A549 (cell line): ENCODE measurements at regions not wholly inside any gene's neighbourhood (a gene's known extent, or its start where the extent isn't known, plus 50 kb on each side); places are given as distances from the start of the nearest gene placed in this dataset.

Source experiments
- ATAC-seq, 2 experiments: fragments of 200-7000 bp in 1 of 2; fragments of >200 bp in 1 of 2; cut with Nextera tagmentation in 1 of 2; cut with Tn5 transposase in 1 of 2; 3 replicates each; pipeline versions ENCODE4 v1.8.0 to v1.9.1; 2018 to 2020; ENCODE audit warnings: mild to moderate bottlenecking in 1 of 2, moderate library complexity in 1 of 2
- CTCF ChIA-PET: fragments of 300-600 bp; sonication (Branson Sonifier 250); formaldehyde crosslinking; extraction: SDS; loops from one replicate; lab custom pipeline; 2021; ENCODE audit warnings: antibody characterized with exemption, inconsistent platforms; lab: Yijun Ruan, JAX
- POLR2A ChIA-PET: fragments of 350-600 bp; formaldehyde crosslinking; extraction: SDS; loops from one replicate; lab custom pipeline; 2021; ENCODE audit warnings: antibody characterized with exemption, inconsistent platforms; lab: Yijun Ruan, JAX
- DNase-seq, 2 experiments: peaks; one replicate each; pipeline versions ENCODE4 v3.0.0 to v3.0.0-alpha.2; 2011 to 2016; ENCODE audit warnings: low read depth in 1 of 2, low spot score in 1 of 2
- FAIRE-seq: peaks from 2 replicates; lab custom pipeline; 2011; peaks lifted over from hg19 to GRCh38; lab: Jason Lieb, UNC
- H3K27ac ChIP-seq, 2 experiments: fragments of >200 bp; sonication (Bioruptor Twin); formaldehyde crosslinking; 3 replicates each; pipeline ENCODE4 v1.5.1; 2016 to 2017
- H3K4me1 ChIP-seq: fragments of >200 bp; sonication (Bioruptor Twin); formaldehyde crosslinking; 3 replicates; pipeline ENCODE4 v1.6.1; 2016
- H3K4me2 ChIP-seq: fragments of >200 bp; sonication (Bioruptor Twin); formaldehyde crosslinking; 3 replicates; pipeline ENCODE4 v1.6.1; 2016
- H3K4me3 ChIP-seq: fragments of >200 bp; sonication (Bioruptor Twin); formaldehyde crosslinking; 3 replicates; pipeline ENCODE4 v1.5.1; 2016
- H3K9me3 ChIP-seq: fragments of >200 bp; sonication (Bioruptor Twin); formaldehyde crosslinking; 3 replicates; pipeline ENCODE4 v1.6.1; 2016
- CEBPB ChIP-seq, 2 experiments: fragments of >200 bp in 1 of 2; sonication (Bioruptor Twin) in 1 of 2; formaldehyde crosslinking in 1 of 2; IDR thresholded peaks; 2 replicates each; pipeline ENCODE4 v1.6.1; 2012 to 2016
- EHF ChIP-seq: fragments of 250-450 bp; sonication (Bioruptor Pico); IDR thresholded peaks from 2 replicates; pipeline ENCODE4 v1.5.0; 2020; ENCODE audit warnings: mild to moderate bottlenecking
- HDAC2 ChIP-seq: fragments of 200-600 bp; sonication (generic); IDR thresholded peaks from 2 replicates; pipeline ENCODE4 v1.6.1; 2016
- JUN ChIP-seq, 2 experiments: fragments of >200 bp; sonication (Bioruptor Twin); formaldehyde crosslinking; IDR thresholded peaks; 2 replicates in 1 of 2; 3 replicates in 1 of 2; pipeline ENCODE4 v1.6.1; 2016 to 2017
- KDM1A ChIP-seq: fragments of 200-600 bp; sonication (generic); IDR thresholded peaks from 2 replicates; pipeline ENCODE4 v1.6.1; 2016; ENCODE audit warnings: low read depth, mild to moderate bottlenecking
- KDM5A ChIP-seq: fragments of 200-600 bp; sonication (generic); IDR thresholded peaks from 2 replicates; pipeline ENCODE4 v1.6.1; 2016; ENCODE audit warnings: antibody characterized with exemption, mild to moderate bottlenecking
- MAFK ChIP-seq: fragments of 450-650 bp; IDR thresholded peaks from 2 replicates; pipeline ENCODE4 v1.6.1; 2014; ENCODE audit not compliant: partially characterized antibody
- NFE2L2 ChIP-seq: fragments of 150-350 bp; conservative IDR thresholded peaks from 2 replicates; pipeline ENCODE4 v1.6.1; 2014; ENCODE audit warnings: low read length
- NR3C1 ChIP-seq: fragments of >200 bp; sonication (Bioruptor Twin); formaldehyde crosslinking; IDR thresholded peaks from 3 replicates; pipeline ENCODE4 v1.6.1; 2017
- TFCP2L1 ChIP-seq: fragments of 250-450 bp; sonication (Bioruptor Pico); IDR thresholded peaks from 2 replicates; pipeline ENCODE4 v1.5.0; 2021; ENCODE audit warnings: mild to moderate bottlenecking
- ZFP36 ChIP-seq: fragments of 450-650 bp; IDR thresholded peaks from 2 replicates; pipeline ENCODE4 v1.6.1; 2014; ENCODE audit warnings: borderline replicate concordance; ENCODE audit not compliant: partially characterized antibody
- WGBS: methylation state at CpG from one replicate; pipeline ENCODE4 v1.1.6; 2017; ENCODE audit errors: missing lambda C conversion rate; 5-methylcytosine and 5-hydroxymethylcytosine counted together
- TF ChIP-seq, protein P1 (sequence below): fragments of 450-650 bp; IDR thresholded peaks from 2 replicates; pipeline ENCODE4 v1.6.1; 2014; ENCODE audit warnings: antibody characterized with exemption
- TF ChIP-seq, protein P2 (sequence below): fragments of >200 bp; sonication (Bioruptor Twin); formaldehyde crosslinking; IDR thresholded peaks from 3 replicates; pipeline ENCODE4 v1.6.1; 2016
- TF ChIP-seq, protein P3 (sequence below): fragments of >200 bp; sonication (Bioruptor Twin); formaldehyde crosslinking; IDR thresholded peaks from 2 replicates; pipeline ENCODE4 v1.6.1; 2016
- TF ChIP-seq, protein P4 (sequence below): fragments of 250-450 bp; sonication (Bioruptor Pico); IDR thresholded peaks from 2 replicates; pipeline ENCODE4 v1.5.0; 2020; ENCODE audit warnings: low read depth, mild to moderate bottlenecking, moderate library complexity

DNA sequence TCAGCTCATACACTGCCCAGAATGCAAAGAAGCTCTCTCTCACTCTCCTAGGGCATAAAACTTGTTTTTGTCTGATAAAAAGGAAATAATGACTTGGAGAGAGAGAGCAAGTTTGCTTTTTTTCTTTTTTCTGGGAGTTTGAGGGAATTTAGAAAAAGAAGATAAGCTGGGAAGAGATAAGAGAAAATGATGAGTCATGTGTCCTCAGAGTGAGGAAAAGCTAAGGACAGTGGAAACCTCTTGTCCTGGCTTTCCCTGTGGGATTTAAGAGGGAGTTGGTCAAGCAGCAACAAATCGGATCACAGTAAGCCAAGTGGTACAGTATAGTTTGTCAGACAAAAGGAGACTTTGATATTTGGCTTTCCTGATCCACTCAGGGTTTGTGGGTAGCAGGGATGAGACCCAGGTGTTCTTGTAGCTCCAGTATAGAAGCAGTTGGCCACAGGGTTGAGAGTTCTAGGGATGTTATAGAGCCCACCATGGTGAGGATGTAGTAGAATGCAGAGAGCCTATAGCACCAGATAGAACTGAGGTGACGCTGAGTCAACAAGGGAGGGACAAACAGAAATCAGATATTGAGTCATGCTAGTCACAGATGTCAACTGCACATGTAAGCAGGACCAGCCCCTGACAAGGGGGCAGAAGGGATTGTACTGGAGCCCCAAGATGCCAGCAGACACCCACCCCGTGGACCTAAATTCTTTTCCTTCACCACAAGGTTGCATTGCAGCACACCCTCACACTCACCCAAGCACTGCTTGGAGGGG is 219.3 kb upstream of the TAC1 start:
- Histone ChIP-seq H3K4me3 (no peak overlapping the region), H3K4me1 (no peaks in the 10 kb centered on the region), H3K4me2 (no peak overlapping the region), H3K9me3 (no peaks in the 10 kb centered on the region), H3K27ac (no peak overlapping the region)
- ATAC-seq (no peak), FAIRE-seq (no peak), DNase-seq (no peak)
- TF ChIP-seq TFCP2L1 (CRISPR knock-in tag) (no peak), KDM5A (no peak), NFE2L2 (peak; percentile 70), MAFK (peak; percentile 75)
- TF ChIP-seq, protein P1, sequence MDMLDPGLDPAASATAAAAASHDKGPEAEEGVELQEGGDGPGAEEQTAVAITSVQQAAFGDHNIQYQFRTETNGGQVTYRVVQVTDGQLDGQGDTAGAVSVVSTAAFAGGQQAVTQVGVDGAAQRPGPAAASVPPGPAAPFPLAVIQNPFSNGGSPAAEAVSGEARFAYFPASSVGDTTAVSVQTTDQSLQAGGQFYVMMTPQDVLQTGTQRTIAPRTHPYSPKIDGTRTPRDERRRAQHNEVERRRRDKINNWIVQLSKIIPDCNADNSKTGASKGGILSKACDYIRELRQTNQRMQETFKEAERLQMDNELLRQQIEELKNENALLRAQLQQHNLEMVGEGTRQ: no peak
- TF ChIP-seq, protein P2, sequence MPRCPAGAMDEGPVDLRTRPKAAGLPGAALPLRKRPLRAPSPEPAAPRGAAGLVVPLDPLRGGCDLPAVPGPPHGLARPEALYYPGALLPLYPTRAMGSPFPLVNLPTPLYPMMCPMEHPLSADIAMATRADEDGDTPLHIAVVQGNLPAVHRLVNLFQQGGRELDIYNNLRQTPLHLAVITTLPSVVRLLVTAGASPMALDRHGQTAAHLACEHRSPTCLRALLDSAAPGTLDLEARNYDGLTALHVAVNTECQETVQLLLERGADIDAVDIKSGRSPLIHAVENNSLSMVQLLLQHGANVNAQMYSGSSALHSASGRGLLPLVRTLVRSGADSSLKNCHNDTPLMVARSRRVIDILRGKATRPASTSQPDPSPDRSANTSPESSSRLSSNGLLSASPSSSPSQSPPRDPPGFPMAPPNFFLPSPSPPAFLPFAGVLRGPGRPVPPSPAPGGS: no peak
- TF ChIP-seq, protein P3, sequence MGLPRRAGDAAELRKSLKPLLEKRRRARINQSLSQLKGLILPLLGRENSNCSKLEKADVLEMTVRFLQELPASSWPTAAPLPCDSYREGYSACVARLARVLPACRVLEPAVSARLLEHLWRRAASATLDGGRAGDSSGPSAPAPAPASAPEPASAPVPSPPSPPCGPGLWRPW: no peak
- ChIA-PET POLR2A (no interaction called here), CTCF (interaction anchor here (0.9 to 1.2 kb wide), 3 partner anchors 13 to 323 kb away, joined by 3 to 5 read pairs (median 4); no protein-coding TSS in a partner anchor)
- WGBS: 8% methylated on average over 3 of the region's 3 CpGs

DNA sequence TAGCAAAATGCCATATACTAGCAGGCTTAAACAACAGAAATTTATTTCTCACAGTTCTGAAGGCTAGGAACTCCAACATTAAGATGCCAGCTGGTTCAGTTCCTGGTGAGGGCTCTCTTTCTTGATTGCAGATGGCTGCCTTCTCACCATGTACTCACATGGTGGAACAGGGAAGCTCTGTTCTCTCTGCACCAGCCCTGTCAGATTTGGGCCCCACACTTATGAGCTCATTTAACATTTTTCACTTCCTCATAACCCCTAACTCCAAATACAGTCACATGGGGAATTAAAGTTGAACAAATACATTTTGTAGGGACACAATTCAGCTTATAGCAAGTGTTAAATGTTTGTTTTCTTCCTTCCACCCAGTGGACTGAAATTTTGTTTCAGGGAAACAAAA is 218.6 kb upstream of the TAC1 start:
- no peak overlapping the region for H3K4me2 ChIP-seq
- no peak for FAIRE-seq
- no peak overlapping the region for H3K4me3 ChIP-seq
- POLR2A ChIA-PET: no interaction called here
- ATAC-seq: no peak
- no peak overlapping the region for H3K27ac ChIP-seq
- H3K4me1 ChIP-seq: no peaks in the 10 kb centered on the region
- DNase-seq: no peak
- H3K9me3 ChIP-seq: no peaks in the 10 kb centered on the region
- CTCF ChIA-PET: interaction anchor here (0.9 to 1.2 kb wide), 2 partner anchors 14 to 322 kb away, joined by 3 to 5 read pairs; no protein-coding TSS in a partner anchor
- TF ChIP-seq ZFP36 (no peak), EHF (CRISPR knock-in tag) (no peak), JUN (IDR thresholded peaks at IDR 0.05) (no peak)
- TF ChIP-seq, protein P1: no peak
- TF ChIP-seq, protein P4, sequence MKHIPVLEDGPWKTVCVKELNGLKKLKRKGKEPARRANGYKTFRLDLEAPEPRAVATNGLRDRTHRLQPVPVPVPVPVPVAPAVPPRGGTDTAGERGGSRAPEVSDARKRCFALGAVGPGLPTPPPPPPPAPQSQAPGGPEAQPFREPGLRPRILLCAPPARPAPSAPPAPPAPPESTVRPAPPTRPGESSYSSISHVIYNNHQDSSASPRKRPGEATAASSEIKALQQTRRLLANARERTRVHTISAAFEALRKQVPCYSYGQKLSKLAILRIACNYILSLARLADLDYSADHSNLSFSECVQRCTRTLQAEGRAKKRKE (CRISPR knock-in tag): no peak

DNA sequence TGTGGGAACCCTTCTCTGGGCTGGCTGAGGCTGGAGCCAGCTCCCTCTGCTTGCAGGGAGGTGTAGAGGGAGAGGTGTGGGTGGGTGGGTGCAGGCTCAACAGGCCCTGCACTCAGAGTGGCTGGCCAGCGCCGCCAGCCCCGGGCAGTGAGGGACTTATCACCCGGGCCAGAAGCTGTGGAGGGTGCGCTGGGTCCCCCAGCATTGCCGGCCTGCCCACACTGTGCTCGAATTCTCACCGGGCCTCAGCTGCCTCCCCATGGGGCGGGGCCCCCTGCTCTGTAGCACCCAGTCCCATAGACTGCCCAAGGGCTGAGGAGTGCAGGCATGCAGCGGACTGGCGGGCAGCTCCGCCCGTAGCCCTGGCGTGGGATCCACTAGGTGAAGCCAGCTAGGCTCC is 190.7 kb upstream of the TAC1 start:
- Histone ChIP-seq H3K27ac (no peak overlapping the region), H3K4me2 (no peak overlapping the region), H3K9me3 (no peaks in the 10 kb centered on the region; the same call in 2 of the 3 replicates), H3K4me3 (no peak overlapping the region), H3K4me1 (no peaks in the 10 kb centered on the region)
- TF ChIP-seq NR3C1 (no peak), HDAC2 (no peak), KDM1A (no peak), CEBPB (IDR thresholded peaks at IDR 0.05) (no peak)
- TF ChIP-seq, protein P1: no peak
- 0 out of 6 replicates have a peak, but pooled peaks of 1 of the 2 experiments have one; percentile 21 for ATAC-seq
- no peak for FAIRE-seq
- 12% methylated on average over 5 of the region's 14 CpGs for WGBS
- ChIA-PET POLR2A (no interaction called here), CTCF (no interaction called here)
- no peak for DNase-seq
